ENCODE measurements at regions not wholly inside any gene's neighbourhood (a gene's known extent, or its start where the extent isn't known, plus 50 kb on each side); places are given as distances from the start of the nearest gene placed in this dataset.

DNA sequence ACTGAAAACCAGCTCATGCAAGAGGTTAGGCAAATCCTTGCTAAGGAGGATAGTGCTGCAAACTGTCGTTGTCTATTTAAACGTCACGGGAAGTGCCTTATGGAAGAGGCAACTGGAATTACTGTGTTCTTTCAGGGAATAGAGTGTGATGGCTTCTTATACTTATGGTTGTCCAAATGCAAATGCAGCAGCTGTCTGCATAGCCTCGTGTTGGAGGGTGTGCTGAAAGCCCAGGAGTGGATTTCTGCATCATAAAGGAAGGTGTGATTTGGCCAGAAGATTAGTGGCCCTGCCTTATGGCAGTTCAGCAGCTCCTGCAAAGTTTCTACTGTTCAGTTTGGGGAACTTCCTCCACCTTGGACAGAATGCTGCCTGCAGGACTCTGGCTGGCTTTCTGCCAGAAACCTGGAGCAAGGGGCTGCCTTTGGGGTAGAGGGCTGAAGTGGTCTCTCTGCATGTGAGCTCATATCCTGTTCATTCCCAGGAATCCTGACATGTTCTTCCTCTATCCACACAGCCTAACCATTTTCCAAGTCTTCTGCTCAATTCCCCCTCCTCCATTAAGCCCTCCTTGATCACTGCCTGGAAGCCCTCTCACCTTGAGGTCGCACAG is 321.2 kb upstream of the CXCR4 start:
- TF ChIP-seq, protein P1, sequence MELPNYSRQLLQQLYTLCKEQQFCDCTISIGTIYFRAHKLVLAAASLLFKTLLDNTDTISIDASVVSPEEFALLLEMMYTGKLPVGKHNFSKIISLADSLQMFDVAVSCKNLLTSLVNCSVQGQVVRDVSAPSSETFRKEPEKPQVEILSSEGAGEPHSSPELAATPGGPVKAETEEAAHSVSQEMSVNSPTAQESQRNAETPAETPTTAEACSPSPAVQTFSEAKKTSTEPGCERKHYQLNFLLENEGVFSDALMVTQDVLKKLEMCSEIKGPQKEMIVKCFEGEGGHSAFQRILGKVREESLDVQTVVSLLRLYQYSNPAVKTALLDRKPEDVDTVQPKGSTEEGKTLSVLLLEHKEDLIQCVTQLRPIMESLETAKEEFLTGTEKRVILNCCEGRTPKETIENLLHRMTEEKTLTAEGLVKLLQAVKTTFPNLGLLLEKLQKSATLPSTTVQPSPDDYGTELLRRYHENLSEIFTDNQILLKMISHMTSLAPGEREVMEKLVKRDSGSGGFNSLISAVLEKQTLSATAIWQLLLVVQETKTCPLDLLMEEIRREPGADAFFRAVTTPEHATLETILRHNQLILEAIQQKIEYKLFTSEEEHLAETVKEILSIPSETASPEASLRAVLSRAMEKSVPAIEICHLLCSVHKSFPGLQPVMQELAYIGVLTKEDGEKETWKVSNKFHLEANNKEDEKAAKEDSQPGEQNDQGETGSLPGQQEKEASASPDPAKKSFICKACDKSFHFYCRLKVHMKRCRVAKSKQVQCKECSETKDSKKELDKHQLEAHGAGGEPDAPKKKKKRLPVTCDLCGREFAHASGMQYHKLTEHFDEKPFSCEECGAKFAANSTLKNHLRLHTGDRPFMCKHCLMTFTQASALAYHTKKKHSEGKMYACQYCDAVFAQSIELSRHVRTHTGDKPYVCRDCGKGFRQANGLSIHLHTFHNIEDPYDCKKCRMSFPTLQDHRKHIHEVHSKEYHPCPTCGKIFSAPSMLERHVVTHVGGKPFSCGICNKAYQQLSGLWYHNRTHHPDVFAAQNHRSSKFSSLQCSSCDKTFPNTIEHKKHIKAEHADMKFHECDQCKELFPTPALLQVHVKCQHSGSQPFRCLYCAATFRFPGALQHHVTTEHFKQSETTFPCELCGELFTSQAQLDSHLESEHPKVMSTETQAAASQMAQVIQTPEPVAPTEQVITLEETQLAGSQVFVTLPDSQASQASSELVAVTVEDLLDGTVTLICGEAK (IDR thresholded peaks at IDR 0.05): no peak
- TF ChIP-seq, protein P1 (CRISPR knock-in tag; IDR thresholded peaks at IDR 0.05): no peak
- peak; percentile 61 for TF ChIP-seq NFIC (IDR thresholded peaks at IDR 0.05)
- no peaks in the 10 kb centered on the region for H3K36me3 ChIP-seq (ENCODE audit: control insufficient read depth, insufficient read depth, low read length)
- H3K27ac ChIP-seq (ENCODE audit: extremely low read depth, low read depth, low read length): no peak overlapping the region
- DNase-seq (ENCODE audit: extremely low read depth in 1 of 4, low spot score in 3 of 4) (no peak), FAIRE-seq (no peak), ATAC-seq (no peak)
- no peaks in the 10 kb centered on the region for H3K79me2 ChIP-seq (ENCODE audit: control insufficient read depth, insufficient read depth, low read length)
- H2AFZ ChIP-seq (ENCODE audit: low read depth, low read length): no peak overlapping the region
- WGBS (ENCODE audit: insufficient coverage, low coverage, missing lambda C conversion rate): 7% methylated on average over 5 of the region's 5 CpGs
- no peaks in the 10 kb centered on the region for H4K20me1 ChIP-seq (replicated peaks; ENCODE audit: control insufficient read depth, insufficient read depth, low read length)
- POLR2A ChIA-PET: no interaction called here
- H3K4me2 ChIP-seq (ENCODE audit: insufficient read depth, low read length): no peak overlapping the region
- H3K4me3 ChIP-seq: no peak overlapping the region
- H3K9me1 ChIP-seq (ENCODE audit: control insufficient read depth, insufficient read depth, low read length): no peaks in the 10 kb centered on the region
- no TSS peak for BruUV-seq (replicated peaks)
- in situ Hi-C loops (cut with MboI): no loop called here
- H3K4me1 ChIP-seq (replicated peaks in 1 of 2; ENCODE audit: control insufficient read depth in 2 of 2, insufficient read depth in 2 of 2, low read length in 2 of 2): no peaks in the 10 kb centered on the region
- peaks cover 0 to 13% of the 10 kb centered on the region in 2 experiments; a peak in 1 of 5 replicates for H3K27me3 ChIP-seq (ENCODE audit: control insufficient read depth in 2 of 2, insufficient read depth in 2 of 2, low read length in 2 of 2)
- CTCF ChIA-PET (ENCODE audit: low intra/inter-chr PET ratio): no interaction called here
- intact Hi-C loops (cut with micrococcal nuclease): no loop called here
- H3K9ac ChIP-seq (ENCODE audit: insufficient read depth in 1 of 2, low read depth in 2 of 2, low read length in 2 of 2): no peak overlapping the region
- H3K9me3 ChIP-seq (replicated peaks; ENCODE audit: control insufficient read depth, insufficient read depth, low read depth, low read length): no peaks in the 10 kb centered on the region
